GM18511 (cell line): ENCODE measurements at regions not wholly inside any gene's neighbourhood (a gene's known extent, or its start where the extent isn't known, plus 50 kb on each side); places are given as distances from the start of the nearest gene placed in this dataset.
A peak's percentile ranks its signal among the peaks of the same experiment; 100 is the strongest.
"Not testable (repeated sequence)": the region's sequence is repeated elsewhere in the genome, so short reads cannot be mapped to it uniquely, and the experiment has no call there.

Source experiments
- ATAC-seq: cut with Tn5 transposase; IDR thresholded peaks from one replicate; pipeline ENCODE4 v1.9.1; 2021; ENCODE audit warnings: mild to moderate bottlenecking, moderate library complexity; ENCODE audit not compliant: unreplicated experiment

DNA sequence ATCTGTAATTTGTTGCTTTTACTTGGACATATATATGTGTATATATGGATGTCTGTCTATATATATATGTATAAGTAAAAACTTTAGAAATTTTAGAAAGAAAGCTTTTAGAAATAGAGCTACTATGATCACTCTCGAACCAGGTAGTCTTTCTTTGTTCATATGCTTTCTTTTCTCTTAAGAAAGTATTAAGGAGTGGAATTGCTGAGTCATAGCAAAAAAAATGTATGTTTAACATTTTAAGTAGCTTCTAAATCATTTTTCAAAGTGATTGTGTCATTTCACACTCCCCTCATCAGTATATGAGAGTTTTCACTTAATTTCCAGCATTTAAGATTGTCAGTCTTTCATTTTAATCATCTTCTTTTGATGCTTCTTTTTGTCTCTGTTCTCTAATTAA is 447.9 kb upstream of the TECRL start:
- ATAC-seq, result no peak

DNA sequence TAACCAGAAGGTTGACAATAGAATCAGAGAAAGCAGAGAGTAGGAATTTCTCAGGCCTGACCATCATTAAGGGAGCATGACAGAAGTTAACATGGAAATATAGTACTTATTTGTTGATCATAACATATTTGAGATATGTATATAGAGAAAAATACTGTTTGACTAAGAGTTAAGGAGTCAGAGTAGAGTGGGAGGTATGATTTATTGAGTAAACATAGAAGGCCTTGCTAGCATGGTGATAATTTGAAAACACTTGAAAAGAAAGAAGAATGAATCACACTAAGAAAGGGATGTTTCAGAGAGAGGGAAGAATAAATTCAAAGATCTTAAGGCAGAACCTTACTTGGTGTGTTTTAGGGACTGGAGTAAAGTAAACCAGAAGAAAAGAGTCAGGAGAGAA is 437.2 kb upstream of the TECRL start:
- no peak for ATAC-seq

DNA sequence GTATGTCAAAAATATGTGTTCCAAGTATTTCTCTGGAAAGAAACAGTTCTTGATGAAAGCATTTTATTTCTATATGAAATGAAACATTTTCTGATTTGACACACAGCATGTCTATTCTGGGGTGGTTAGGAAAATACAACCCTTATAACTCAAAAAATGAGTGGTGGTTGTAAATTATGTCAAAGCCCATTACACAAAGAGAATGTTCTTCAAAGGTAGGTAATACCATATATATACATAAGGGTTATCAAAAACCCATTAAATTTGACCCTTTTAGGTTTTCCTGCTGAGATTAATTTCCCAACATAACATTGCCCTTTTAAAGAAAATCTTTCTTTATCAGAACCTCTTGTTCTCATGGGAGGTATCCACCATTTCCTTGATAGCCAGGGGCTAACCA is 420.5 kb upstream of the TECRL start:
- ATAC-seq, result no peak

GRCh38 chr4:64824591-64824990 is 415.3 kb upstream of the TECRL start:
- ATAC-seq, result no peak

DNA sequence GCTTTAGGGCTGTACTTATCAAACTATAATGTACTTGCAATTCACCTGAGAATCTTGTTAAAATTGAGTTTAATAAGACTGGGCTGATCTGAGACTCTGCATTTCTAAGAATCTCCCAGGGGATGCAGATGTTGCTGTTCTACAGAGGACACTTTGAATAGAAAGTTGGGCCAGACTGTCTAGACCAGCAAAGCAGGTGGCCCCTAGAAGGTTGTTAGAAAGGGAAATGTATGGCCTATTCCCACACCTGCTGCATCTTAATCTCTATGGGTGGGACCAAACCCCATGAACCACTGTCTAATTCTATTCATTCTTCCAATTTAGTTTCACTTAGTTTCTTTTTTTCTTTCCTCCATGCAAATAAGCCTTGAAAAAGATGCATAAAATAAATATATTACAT is 413.2 kb upstream of the TECRL start:
- ATAC-seq, result no peak

DNA sequence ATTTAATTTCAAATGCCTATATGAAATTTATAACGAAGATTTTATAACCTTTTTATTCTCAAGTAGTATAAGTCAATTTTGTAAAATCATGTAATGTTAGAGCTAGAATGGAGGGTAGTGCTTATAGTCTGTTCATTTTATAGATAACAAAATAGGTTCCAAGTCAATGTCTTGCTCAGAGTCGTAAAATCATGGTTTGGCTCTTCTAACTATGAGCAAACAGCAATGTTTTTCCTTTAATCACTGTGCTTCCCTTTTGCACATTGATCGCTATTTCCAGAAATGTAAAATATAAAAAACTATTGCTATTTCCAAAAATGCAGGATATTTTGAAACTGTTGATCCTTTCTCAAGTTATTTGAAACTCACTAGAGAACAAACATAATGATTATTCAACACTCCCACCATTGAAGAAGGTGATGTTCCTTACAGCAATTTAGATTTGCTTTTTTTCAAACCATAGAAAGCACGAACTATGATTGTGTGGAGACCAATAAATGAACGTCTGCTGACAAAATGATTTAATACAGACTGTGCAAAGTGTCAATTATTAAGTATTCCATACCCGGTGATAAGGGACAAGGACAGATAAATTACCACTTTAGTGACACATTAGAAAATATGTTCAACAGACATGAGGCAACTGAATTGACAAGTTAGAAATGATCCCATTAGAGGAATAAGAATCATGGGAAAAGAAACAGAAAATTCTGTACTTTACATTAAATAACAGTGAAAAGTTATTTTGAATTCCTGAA is 412.1 kb upstream of the TECRL start:
- no peak for ATAC-seq

GRCh38 chr4:64814616-64815015 is 405.4 kb upstream of the TECRL start:
- ATAC-seq, result no peak

DNA sequence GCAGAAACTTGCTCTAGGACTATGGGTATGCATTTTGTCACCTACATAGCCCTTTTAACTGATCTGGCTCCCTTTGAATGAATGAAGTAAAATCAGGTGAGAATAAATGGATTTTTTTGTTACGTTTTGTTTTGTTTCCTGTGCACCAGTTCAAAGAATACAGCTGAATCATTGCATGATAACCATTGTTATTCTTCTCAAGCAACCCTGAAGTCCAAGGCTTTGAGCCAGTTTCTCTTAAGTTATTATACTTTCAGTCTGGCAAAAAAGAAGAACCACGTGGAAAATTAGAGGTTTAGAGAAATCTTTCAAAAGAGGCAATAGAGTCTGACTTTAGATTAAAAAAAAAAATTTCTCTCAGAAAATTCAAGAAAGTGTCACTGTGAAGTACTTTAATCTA is 398.6 kb upstream of the TECRL start:
- ATAC-seq, result no peak

DNA sequence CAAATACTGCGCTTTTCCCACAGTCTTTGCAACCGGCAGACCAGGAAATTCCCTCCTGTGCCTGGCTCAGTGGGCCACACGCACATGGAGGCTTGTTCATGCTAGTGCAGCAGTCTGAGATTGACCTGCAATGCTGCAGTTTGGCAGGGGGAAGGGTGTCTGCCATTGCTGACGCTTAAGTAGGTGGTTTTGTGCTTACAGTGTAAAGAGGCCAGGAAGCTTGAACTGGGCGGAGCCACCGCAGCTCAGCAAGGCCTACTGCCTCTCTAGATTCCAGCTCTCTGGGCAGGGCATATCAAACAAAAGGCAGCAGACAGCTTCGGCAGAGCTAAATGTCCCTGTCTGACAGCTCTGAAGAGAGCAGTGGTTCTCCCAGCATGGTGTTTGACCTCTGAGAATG is 390.5 kb upstream of the TECRL start:
- no peak for ATAC-seq

- ATAC-seq, result not testable (repeated sequence)
These were observed 389.6 kb upstream of the TECRL start for GRCh38 chr4:64798828-64799227.

- no peak for ATAC-seq
These were observed 387.3 kb upstream of the TECRL start for GRCh38 chr4:64796581-64796980.

DNA sequence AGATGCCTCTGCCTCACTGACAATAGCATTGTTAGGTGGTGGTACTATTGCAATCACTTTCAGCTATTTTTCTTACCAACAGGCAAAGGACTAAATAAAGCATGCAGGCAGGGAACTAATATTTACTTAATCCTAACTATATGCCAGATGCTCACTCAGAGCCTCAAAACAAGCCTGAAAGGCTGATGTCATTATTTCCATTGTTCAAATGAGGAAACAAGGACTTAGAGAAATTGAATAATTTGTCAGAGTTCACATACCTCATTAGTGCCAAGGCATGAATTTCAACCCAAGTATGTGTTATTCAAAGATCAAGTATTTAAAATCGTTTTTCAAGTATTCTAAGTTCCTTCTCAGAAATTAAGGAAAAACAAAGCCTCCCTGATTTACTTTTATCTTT is 374.9 kb upstream of the TECRL start:
- no peak for ATAC-seq

- peak; percentile 85 for ATAC-seq
These were observed 372.6 kb upstream of the TECRL start for GRCh38 chr4:64781737-64782326.

DNA sequence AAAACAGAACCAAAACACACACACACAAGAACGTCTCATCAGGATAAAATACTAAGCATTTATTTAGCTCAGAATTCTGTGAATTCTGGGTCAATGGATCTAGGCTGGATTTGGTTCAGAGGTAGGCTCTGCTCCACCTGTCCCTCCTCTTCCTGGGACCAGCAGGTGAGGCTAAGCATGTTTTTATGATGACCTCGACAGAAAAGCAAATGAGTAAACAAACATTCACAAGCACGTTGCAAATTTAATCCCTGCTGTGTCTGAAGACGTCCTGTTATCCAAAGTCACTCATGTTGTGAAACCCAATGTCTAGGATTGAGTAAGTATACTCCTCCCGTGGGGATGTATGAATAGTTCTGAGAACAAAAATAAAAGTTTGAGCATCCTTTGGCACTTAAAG is 371.4 kb upstream of the TECRL start:
- ATAC-seq, result no peak

- no peak for ATAC-seq
These were observed 368.0 kb upstream of the TECRL start for GRCh38 chr4:64777286-64777685.

- ATAC-seq, result no peak
These were observed 367.6 kb upstream of the TECRL start for GRCh38 chr4:64776820-64777219.

- ATAC-seq, result no peak
These were observed 365.4 kb upstream of the TECRL start for GRCh38 chr4:64774626-64775025.

DNA sequence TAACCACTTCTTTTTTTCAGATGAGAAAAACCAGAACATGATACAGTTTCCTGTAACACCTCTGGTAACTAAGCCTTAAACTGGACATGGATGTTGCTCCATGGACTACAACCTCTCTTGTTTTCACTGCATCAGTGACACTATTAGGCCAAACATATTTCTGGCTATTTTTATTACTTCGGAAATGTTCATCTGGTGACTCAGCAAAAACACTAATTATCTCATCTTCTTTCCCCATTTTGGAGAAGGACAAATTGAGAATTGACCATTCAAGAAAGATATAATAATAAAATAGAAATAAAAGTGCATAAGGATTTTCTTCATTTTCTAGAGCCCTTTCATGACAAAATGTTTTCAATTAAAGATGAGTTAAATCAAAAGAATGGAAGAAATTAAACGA is 361.9 kb upstream of the TECRL start:
- no peak for ATAC-seq

GRCh38 chr4:64767547-64767946 is 358.3 kb upstream of the TECRL start:
- no peak for ATAC-seq

DNA sequence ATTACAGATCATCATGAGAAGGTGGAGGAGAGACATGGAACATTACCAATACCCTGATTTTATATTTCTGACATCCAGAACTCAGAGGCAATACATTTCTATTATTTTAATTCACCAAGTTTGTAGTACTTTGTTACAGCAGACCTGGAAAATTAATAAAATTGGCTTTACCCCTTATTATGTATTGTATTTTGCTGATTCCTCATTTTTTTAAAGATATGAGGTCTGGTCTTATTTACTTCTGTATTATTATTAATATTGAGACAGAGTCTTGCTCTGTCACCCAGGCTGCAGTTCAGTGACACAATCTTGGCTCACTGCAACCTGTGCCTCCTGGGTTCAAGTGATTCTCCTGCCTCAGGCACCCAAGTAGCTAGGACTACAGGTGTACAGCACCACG is 357.3 kb upstream of the TECRL start:
- ATAC-seq, result no peak

GRCh38 chr4:64756016-64756415 is 346.8 kb upstream of the TECRL start:
- no peak for ATAC-seq

DNA sequence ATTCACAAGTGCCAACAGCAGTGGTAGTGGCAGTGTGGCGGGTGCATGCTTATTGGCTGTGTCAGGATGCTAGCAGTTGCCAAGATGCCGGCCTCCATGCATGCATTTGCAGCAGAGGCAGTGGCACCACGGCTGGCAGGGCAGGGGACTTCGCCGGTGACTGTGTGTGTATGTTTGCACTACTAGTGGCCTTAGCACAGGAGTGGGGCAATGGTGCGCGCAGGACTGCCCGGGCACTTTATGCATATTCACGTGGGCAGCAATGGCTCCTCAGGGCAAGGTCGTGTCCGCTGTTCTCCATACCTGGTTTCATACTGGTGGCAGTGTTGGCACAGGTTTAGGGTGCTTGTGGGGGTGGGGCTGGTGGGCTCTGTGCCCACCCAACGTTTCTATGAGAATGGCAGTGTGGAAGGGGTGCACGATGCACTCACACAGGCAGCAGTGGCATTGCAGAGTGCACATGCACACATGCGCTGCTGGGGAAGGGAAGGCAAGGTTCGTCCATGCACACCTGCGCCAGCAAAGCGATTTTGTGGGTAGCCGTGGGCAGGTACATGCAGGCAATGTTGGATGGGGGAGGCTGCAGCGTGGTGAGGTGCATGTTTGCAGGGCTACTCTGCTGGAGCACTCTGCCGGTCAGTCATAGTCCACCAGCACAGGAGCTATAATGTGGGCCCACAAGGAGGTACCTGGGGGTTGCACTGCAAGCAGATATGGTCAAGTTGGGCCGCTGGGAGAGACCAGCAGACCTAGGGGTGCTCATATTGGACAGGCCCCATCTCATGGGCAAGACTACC is 338.9 kb upstream of the TECRL start:
- no peak for ATAC-seq
